Spleen (tissue), 11 donors: ENCODE measurements at regions not wholly inside any gene's neighbourhood (a gene's known extent, or its start where the extent isn't known, plus 50 kb on each side); places are given as distances from the start of the nearest gene placed in this dataset.

ENCODE experiments used
- DNase-seq: peaks from one replicate; pipeline ENCODE4 v3.0.0-alpha.2; 2020
- H3K27ac ChIP-seq, 8 donors: fragments of 200-600 bp; sonication (generic) in 7 of 8; 1 replicate in 4 of 8; 2 replicates in 4 of 8; pipeline versions ENCODE4 v1.5.0 to v1.8.0; 2016 to 2021; ENCODE audit warnings: inconsistent platforms in 4 of 8, mild to moderate bottlenecking in 4 of 8, moderate library complexity in 1 of 8
- H3K27me3 ChIP-seq, 7 donors: fragments of 200-600 bp; sonication (generic) in 6 of 7; replicated peaks in 1 of 7; 1 replicate in 4 of 7; 2 replicates in 3 of 7; pipeline versions ENCODE4 v1.5.0 to v1.8.0; 2016 to 2021; ENCODE audit warnings: inconsistent platforms in 3 of 7, mild to moderate bottlenecking in 1 of 7
- H3K36me3 ChIP-seq, 6 donors: fragments of 200-600 bp; sonication (generic) in 5 of 6; 1 replicate in 4 of 6; 2 replicates in 2 of 6; pipeline versions ENCODE4 v1.5.0 to v1.8.0; 2016 to 2021; ENCODE audit warnings: inconsistent platforms in 2 of 6
- H3K4me1 ChIP-seq, 6 donors: fragments of 200-600 bp; sonication (generic) in 5 of 6; 1 replicate in 3 of 6; 2 replicates in 3 of 6; pipeline versions ENCODE4 v1.5.0 to v1.8.0; 2016 to 2021; ENCODE audit warnings: inconsistent platforms in 3 of 6
- H3K4me3 ChIP-seq, 8 donors: fragments of 200-600 bp; sonication (generic) in 7 of 8; 1 replicate in 4 of 8; 2 replicates in 4 of 8; pipeline versions ENCODE4 v1.5.0 to v1.8.0; 2016 to 2021; ENCODE audit warnings: inconsistent platforms in 4 of 8, mild to moderate bottlenecking in 4 of 8, moderate library complexity in 2 of 8
- H3K9me3 ChIP-seq, 8 donors: fragments of 200-600 bp; sonication (generic) in 7 of 8; 1 replicate in 4 of 8; 2 replicates in 4 of 8; pipeline versions ENCODE4 v1.5.0 to v1.8.0; 2016 to 2021; ENCODE audit warnings: inconsistent platforms in 4 of 8
- CTCF ChIP-seq, 11 experiments: fragments of 200-600 bp in 7 of 11; fragments of 450-650 bp in 4 of 11; sonication (generic) in 4 of 11; IDR thresholded peaks in 8 of 11; conservative IDR thresholded peaks in 3 of 11; 1 replicate in 7 of 11; 2 replicates in 4 of 11; pipeline versions ENCODE4 v1.4.0 to v1.8.0; 2016 to 2021; ENCODE audit warnings: antibody characterized with exemption in 11 of 11, inconsistent platforms in 4 of 11, mild to moderate bottlenecking in 1 of 11
- POLR2A ChIP-seq, 3 donors: fragments of 450-650 bp; IDR thresholded peaks; one replicate each; pipeline ENCODE4 v1.5.1; 2017; ENCODE audit warnings: antibody characterized with exemption in 3 of 3, mild to moderate bottlenecking in 1 of 3
- POLR2AphosphoS5 ChIP-seq, 3 donors: sonication (generic); formaldehyde crosslinking; IDR thresholded peaks; one replicate each; pipeline ENCODE4 v1.5.1; 2017; ENCODE audit warnings: antibody characterized with exemption in 3 of 3
- WGBS, 5 donors: extraction: QIAGEN DNeasy Blood & Tissue Kit in 3 of 5; methylation state at CpG; one replicate each; pipeline versions ENCODE4 v1.1.5 to v1.1.7; 2013 to 2018; 5-methylcytosine and 5-hydroxymethylcytosine counted together
- intact Hi-C: fragments of 100-400 bp; cut with DNase I; formaldehyde crosslinking; loops from one replicate; pipeline ENCODE4 v1.15.0; 2023; ENCODE audit warnings: low total_unique reads
- donor health status: healthy with polysubstance abuse.
- donor health status: DM: no; HTN: no; CAD: no; lungs with moderate emphysema.
- donor health status: DM: no; HTN: no; CAD: no.
- donor health status: Bipolar disorder and iron deficiency.
- donor health status: healthy.
- donor health status: DM: no; HTN: no; CAD: no.
- donor health status: DM: yes; HTN: yes; CAD: no.

- H3K4me1 ChIP-seq, result no peaks in the 10 kb centered on the region
- H3K9me3 ChIP-seq, result no peaks in the 10 kb centered on the region
- H3K36me3 ChIP-seq, result no peaks in the 10 kb centered on the region
- no peak overlapping the region for H3K27ac ChIP-seq
- H3K27me3 ChIP-seq, result peaks cover 0 to 6% (median 0%) of the 10 kb centered on the region in 7 donors
- TF ChIP-seq POLR2A (IDR thresholded peaks at IDR 0.05) (no peak), POLR2AphosphoS5 (IDR thresholded peaks at IDR 0.05) (no peak), CTCF (IDR thresholded peaks at IDR 0.05 in 8 of 11, conservative IDR thresholded peaks at IDR 0.05 in 3 of 11) (no peak)
- no peak for DNase-seq
- intact Hi-C loops, result no loop called here
- no peak overlapping the region for H3K4me3 ChIP-seq
Observed at GRCh38 chrX:51006064-51006463, 95.5 kb downstream of the BMP15 start.

- intact Hi-C loops, result no loop called here
- Histone ChIP-seq H3K4me1 (no peaks in the 10 kb centered on the region), H3K36me3 (no peaks in the 10 kb centered on the region), H3K27me3 (peaks cover 0 to 14% (median 0%) of the 10 kb centered on the region in 7 donors), H3K9me3 (no peaks in the 10 kb centered on the region), H3K4me3 (no peak overlapping the region), H3K27ac (no peak overlapping the region)
- TF ChIP-seq CTCF (IDR thresholded peaks at IDR 0.05 in 8 of 11, conservative IDR thresholded peaks at IDR 0.05 in 3 of 11), result no peak
- no peak for TF ChIP-seq POLR2A (IDR thresholded peaks at IDR 0.05)
- no peak for TF ChIP-seq POLR2AphosphoS5 (IDR thresholded peaks at IDR 0.05)
- 53 to 69% (median 65%) methylated on average over 5 of the region's 5 CpGs for WGBS, 5 donors
- DNase-seq, result no peak
Observed at GRCh38 chrX:51024106-51024696, 113.7 kb downstream of the BMP15 start.

GRCh38 chrX:51026862-51027261, 116.3 kb downstream of the BMP15 start:
- Histone ChIP-seq H3K4me1 (no peaks in the 10 kb centered on the region), H3K4me3 (no peak overlapping the region), H3K36me3 (no peaks in the 10 kb centered on the region), H3K27me3 (no peaks in the 10 kb centered on the region), H3K27ac (no peak overlapping the region), H3K9me3 (no peaks in the 10 kb centered on the region)
- DNase-seq, result no peak
- intact Hi-C loops, result no loop called here
- TF ChIP-seq CTCF (IDR thresholded peaks at IDR 0.05 in 8 of 11, conservative IDR thresholded peaks at IDR 0.05 in 3 of 11), result no peak
- TF ChIP-seq POLR2AphosphoS5 (IDR thresholded peaks at IDR 0.05), result no peak
- TF ChIP-seq POLR2A (IDR thresholded peaks at IDR 0.05), result no peak
- WGBS, 5 donors, result 69 to 96% (median 85%) methylated on average over 3 of the region's 3 CpGs

GRCh38 chrX:51035746-51036145, 125.2 kb downstream of the BMP15 start:
- Histone ChIP-seq H3K27me3 (no peaks in the 10 kb centered on the region), H3K4me3 (no peak overlapping the region), H3K9me3 (no peaks in the 10 kb centered on the region), H3K27ac (no peak overlapping the region), H3K4me1 (no peaks in the 10 kb centered on the region), H3K36me3 (no peaks in the 10 kb centered on the region)
- no peak for DNase-seq
- TF ChIP-seq POLR2AphosphoS5 (IDR thresholded peaks at IDR 0.05) (no peak), CTCF (IDR thresholded peaks at IDR 0.05 in 8 of 11, conservative IDR thresholded peaks at IDR 0.05 in 3 of 11) (no peak), POLR2A (IDR thresholded peaks at IDR 0.05) (no peak)
- 75 to 92% (median 83%) methylated on average over 3 of the region's 3 CpGs for WGBS, 5 donors
- intact Hi-C loops, result no loop called here
